ENCODE measurements at regions not wholly inside any gene's neighbourhood (a gene's known extent, or its start where the extent isn't known, plus 50 kb on each side); places are given as distances from the start of the nearest gene placed in this dataset.

GRCh38 chr2:57107353-57107752 is 923.6 kb downstream of the CCDC85A start:
- no peak overlapping the region for H3K9ac ChIP-seq (ENCODE audit: low read length)
- BruUV-seq (replicated peaks) = no TSS peak
- TF ChIP-seq EZH2phosphoT487 (IDR thresholded peaks at IDR 0.05; ENCODE audit: borderline replicate concordance, low read length) = no peak
- TF ChIP-seq CTCF (conservative IDR thresholded peaks at IDR 0.05; ENCODE audit: low read depth, low read length) = no peak
- TF ChIP-seq EZH2 (IDR thresholded peaks at IDR 0.05; ENCODE audit: low read length, unreplicated experiment) = no peak
- intact Hi-C loops (cut with micrococcal nuclease) = no loop called here
- H2AFZ ChIP-seq (ENCODE audit: low read length) = no peak overlapping the region
- CTCF ChIA-PET = no interaction called here
- H3F3A ChIP-seq (ENCODE audit: low read length, unreplicated experiment) = no peaks in the 10 kb centered on the region
- ATAC-seq = no peak
- no peak overlapping the region for H3K4me2 ChIP-seq (ENCODE audit: low read length)
- no peaks in the 10 kb centered on the region for H4K20me1 ChIP-seq (ENCODE audit: low read length)
- no peak overlapping the region for H3K4me3 ChIP-seq (ENCODE audit: low read length)
- no peaks in the 10 kb centered on the region for H3K9me2 ChIP-seq (replicated peaks; ENCODE audit: low read length)
- H3K36me3 ChIP-seq (ENCODE audit: low read depth, low read length) = no peaks in the 10 kb centered on the region
- H3K27me3 ChIP-seq (ENCODE audit: low read length) = no peaks in the 10 kb centered on the region
- no peaks in the 10 kb centered on the region for H3K9me3 ChIP-seq (ENCODE audit: low read length)
- no peak for DNase-seq
- no peak overlapping the region for H3K27ac ChIP-seq (ENCODE audit: low read length)
- H3K79me2 ChIP-seq (ENCODE audit: low read length) = no peaks in the 10 kb centered on the region
- no peaks in the 10 kb centered on the region for H3K4me1 ChIP-seq (ENCODE audit: insufficient read depth, low read length)
- POLR2A ChIA-PET (ENCODE audit: unreplicated experiment) = no interaction called here

- H2AFZ ChIP-seq (ENCODE audit: low read length) = no peak overlapping the region
- H3K4me2 ChIP-seq (ENCODE audit: low read length) = no peak overlapping the region
- intact Hi-C loops (cut with micrococcal nuclease) = no loop called here
- no peak for TF ChIP-seq EZH2phosphoT487 (IDR thresholded peaks at IDR 0.05; ENCODE audit: borderline replicate concordance, low read length)
- TF ChIP-seq CTCF (conservative IDR thresholded peaks at IDR 0.05; ENCODE audit: low read depth, low read length) = no peak
- no peak for TF ChIP-seq EZH2 (IDR thresholded peaks at IDR 0.05; ENCODE audit: low read length, unreplicated experiment)
- no peak overlapping the region for H3K4me3 ChIP-seq (ENCODE audit: low read length)
- H3F3A ChIP-seq (ENCODE audit: low read length, unreplicated experiment) = no peaks in the 10 kb centered on the region
- H3K4me1 ChIP-seq (ENCODE audit: insufficient read depth, low read length) = no peaks in the 10 kb centered on the region
- no TSS peak for BruUV-seq (replicated peaks)
- DNase-seq (no peak), ATAC-seq (no peak)
- H3K9me3 ChIP-seq (ENCODE audit: low read length) = no peaks in the 10 kb centered on the region
- H3K27ac ChIP-seq (ENCODE audit: low read length) = no peak overlapping the region
- peaks cover 12% of the 10 kb centered on the region for H3K27me3 ChIP-seq (ENCODE audit: low read length)
- no peaks in the 10 kb centered on the region for H3K9me2 ChIP-seq (replicated peaks; ENCODE audit: low read length)
- no peaks in the 10 kb centered on the region for H3K79me2 ChIP-seq (ENCODE audit: low read length)
- no peak overlapping the region for H3K9ac ChIP-seq (ENCODE audit: low read length)
- ChIA-PET POLR2A (ENCODE audit: unreplicated experiment) (no interaction called here), CTCF (no interaction called here)
- H3K36me3 ChIP-seq (ENCODE audit: low read depth, low read length) = no peaks in the 10 kb centered on the region
- no peaks in the 10 kb centered on the region for H4K20me1 ChIP-seq (ENCODE audit: low read length)
These were observed 927.7 kb downstream of the CCDC85A start for GRCh38 chr2:57111531-57111930.

- H2AFZ ChIP-seq (ENCODE audit: low read length) = no peak overlapping the region
- H3K4me1 ChIP-seq (ENCODE audit: insufficient read depth, low read length) = no peaks in the 10 kb centered on the region
- intact Hi-C loops (cut with micrococcal nuclease) = no loop called here
- H3K4me3 ChIP-seq (ENCODE audit: low read length) = no peak overlapping the region
- no TSS peak for BruUV-seq (replicated peaks)
- H3K9me3 ChIP-seq (ENCODE audit: low read length) = no peaks in the 10 kb centered on the region
- no peak overlapping the region for H3K27ac ChIP-seq (ENCODE audit: low read length)
- H3K27me3 ChIP-seq (ENCODE audit: low read length) = peaks cover 25% of the 10 kb centered on the region
- H4K20me1 ChIP-seq (ENCODE audit: low read length) = no peaks in the 10 kb centered on the region
- DNase-seq (no peak), ATAC-seq (no peak)
- H3K9me2 ChIP-seq (replicated peaks; ENCODE audit: low read length) = no peaks in the 10 kb centered on the region
- H3K36me3 ChIP-seq (ENCODE audit: low read depth, low read length) = no peaks in the 10 kb centered on the region
- no peak overlapping the region for H3K4me2 ChIP-seq (ENCODE audit: low read length)
- H3F3A ChIP-seq (ENCODE audit: low read length, unreplicated experiment) = no peaks in the 10 kb centered on the region
- POLR2A ChIA-PET (ENCODE audit: unreplicated experiment) = no interaction called here
- TF ChIP-seq CTCF (conservative IDR thresholded peaks at IDR 0.05; ENCODE audit: low read depth, low read length) = no peak
- TF ChIP-seq EZH2 (IDR thresholded peaks at IDR 0.05; ENCODE audit: low read length, unreplicated experiment) = no peak
- TF ChIP-seq EZH2phosphoT487 (IDR thresholded peaks at IDR 0.05; ENCODE audit: borderline replicate concordance, low read length) = no peak
- H3K79me2 ChIP-seq (ENCODE audit: low read length) = no peaks in the 10 kb centered on the region
- CTCF ChIA-PET = no interaction called here
- no peak overlapping the region for H3K9ac ChIP-seq (ENCODE audit: low read length)
These were observed 927.5 kb upstream of the VRK2 start for GRCh38 chr2:57119141-57119540.
